H1 (cell line): ENCODE measurements at regions not wholly inside any gene's neighbourhood (a gene's known extent, or its start where the extent isn't known, plus 50 kb on each side); places are given as distances from the start of the nearest gene placed in this dataset.

Source experiments
- CTCF ChIA-PET: fragments of 300-600 bp; sonication (Branson Sonifier 250); formaldehyde crosslinking; loops from one replicate; lab custom pipeline; 2021; ENCODE audit not compliant: partially characterized antibody; lab: Charles Lee
- POLR2A ChIA-PET: fragments of 300-600 bp; sonication (Branson Sonifier 250); formaldehyde crosslinking; loops from one replicate; lab custom pipeline; 2021; ENCODE audit warnings: inconsistent platforms; ENCODE audit not compliant: partially characterized antibody; lab: Charles Lee
- DNase-seq, 2 experiments: peaks; one replicate each; pipeline versions ENCODE4 v3.0.0 to v3.0.0-alpha.2; 2010 to 2022; ENCODE audit warnings: low spot score in 2 of 2, low read depth in 1 of 2, mixed read lengths in 1 of 2
- FAIRE-seq: peaks from 2 replicates; lab custom pipeline; 2011; peaks lifted over from hg19 to GRCh38; lab: Jason Lieb, UNC
- H2AFZ ChIP-seq: 2 replicates; pipeline ENCODE4 v1.8.1; 2012; ENCODE audit warnings: low read length, inconsistent platforms
- H2AK5ac ChIP-seq: 2 replicates; pipeline ENCODE4 v1.6.1; 2013; ENCODE audit warnings: low read depth, low read length
- H2BK120ac ChIP-seq: replicated peaks from 2 replicates; pipeline ENCODE3; 2013; ENCODE audit warnings: low read depth, low read length, inconsistent platforms
- H2BK12ac ChIP-seq: 2 replicates; pipeline ENCODE4 v1.6.1; 2013; ENCODE audit warnings: low read depth, low read length
- H2BK15ac ChIP-seq: 2 replicates; pipeline ENCODE4 v1.6.1; 2013; ENCODE audit warnings: low read length
- H2BK20ac ChIP-seq: 2 replicates; pipeline ENCODE4 v1.6.1; 2013; ENCODE audit warnings: low read length
- H2BK5ac ChIP-seq: 2 replicates; pipeline ENCODE4 v1.6.1; 2013; ENCODE audit warnings: low read depth, low read length
- H3K14ac ChIP-seq: 2 replicates; pipeline ENCODE4 v1.6.1; 2013; ENCODE audit warnings: inconsistent platforms; ENCODE audit not compliant: insufficient read length
- H3K18ac ChIP-seq: 2 replicates; pipeline ENCODE4 v1.6.1; 2013; ENCODE audit warnings: low read length; ENCODE audit errors: extremely low read depth
- H3K23ac ChIP-seq: 2 replicates; pipeline ENCODE4 v1.6.1; 2013; ENCODE audit warnings: inconsistent platforms; ENCODE audit not compliant: insufficient read length
- H3K23me2 ChIP-seq: 2 replicates; pipeline ENCODE4 v1.6.1; 2013; ENCODE audit warnings: low read depth, low read length
- H3K27ac ChIP-seq: 2 replicates; pipeline ENCODE4 v1.6.1; 2011; ENCODE audit warnings: low read depth, low read length, inconsistent platforms
- H3K27me3 ChIP-seq, 4 experiments: replicated peaks in 1 of 4; 1 replicate in 1 of 4; 2 replicates in 3 of 4; pipeline versions ENCODE4 v1.6.1 to v1.8.1; 2011 to 2013; ENCODE audit warnings: low read length in 3 of 4, mild to moderate bottlenecking in 3 of 4, inconsistent platforms in 2 of 4, mixed read lengths in 2 of 4, moderate library complexity in 1 of 4; ENCODE audit not compliant: control insufficient read depth in 3 of 4, insufficient read depth in 3 of 4; ENCODE audit errors: extremely low read depth in 1 of 4
- H3K36me3 ChIP-seq, 4 experiments: 2 replicates each; pipeline versions ENCODE4 v1.6.1 to v1.8.1; 2011 to 2013; ENCODE audit warnings: mild to moderate bottlenecking in 4 of 4, low read length in 3 of 4, moderate library complexity in 2 of 4, control low read depth in 1 of 4, inconsistent platforms in 1 of 4; ENCODE audit not compliant: insufficient read depth in 4 of 4, control insufficient read depth in 2 of 4
- H3K4ac ChIP-seq: replicated peaks from 2 replicates; pipeline ENCODE3; 2013; ENCODE audit warnings: low read length, low read depth, mixed read lengths, inconsistent platforms; ENCODE audit not compliant: insufficient read length
- H3K4me1 ChIP-seq, 4 experiments: replicated peaks in 1 of 4; 1 replicate in 1 of 4; 2 replicates in 3 of 4; pipeline versions ENCODE4 v1.6.1 to v1.8.1; 2011 to 2013; ENCODE audit warnings: low read length in 3 of 4, inconsistent platforms in 2 of 4, mixed read lengths in 1 of 4; ENCODE audit not compliant: insufficient read depth in 4 of 4, control insufficient read depth in 3 of 4
- H3K4me2 ChIP-seq, 2 experiments: 2 replicates each; pipeline versions ENCODE4 v1.6.1 to v1.8.1; 2011 to 2013; ENCODE audit warnings: low read depth in 2 of 2, low read length in 2 of 2, control low read depth in 1 of 2, inconsistent platforms in 1 of 2, mild to moderate bottlenecking in 1 of 2; ENCODE audit not compliant: insufficient read depth in 1 of 2
- H3K4me3 ChIP-seq, 4 experiments: fragments of 200-600, 300-600 bp in 1 of 4; sonication (generic), shearing (Covaris generic), sonication (Bioruptor Twin) in 1 of 4; 2 replicates each; pipeline versions ENCODE4 v1.5.1 to v1.8.1; 2011 to 2016; ENCODE audit warnings: low read length in 4 of 4, low read depth in 3 of 4, control low read depth in 2 of 4, inconsistent platforms in 2 of 4, mild to moderate bottlenecking in 2 of 4, mixed read lengths in 1 of 4, moderate library complexity in 1 of 4; ENCODE audit not compliant: insufficient read depth in 2 of 4; ENCODE audit errors: extremely low read depth in 1 of 4
- H3K56ac ChIP-seq: replicated peaks from 2 replicates; pipeline ENCODE3; 2013; ENCODE audit warnings: low read depth, mild to moderate bottlenecking, mixed read lengths, low read length, inconsistent platforms; ENCODE audit not compliant: insufficient read length
- H3K79me1 ChIP-seq: 2 replicates; pipeline ENCODE4 v1.6.1; 2013; ENCODE audit warnings: low read depth, low read length, control low read depth
- H3K79me2 ChIP-seq, 2 experiments: 2 replicates each; pipeline versions ENCODE4 v1.6.1 to v1.8.1; 2012 to 2013; ENCODE audit warnings: low read length in 2 of 2, mild to moderate bottlenecking in 2 of 2, inconsistent platforms in 1 of 2; ENCODE audit not compliant: insufficient read depth in 2 of 2, control insufficient read depth in 1 of 2
- H3K9ac ChIP-seq, 4 experiments: replicated peaks in 1 of 4; 1 replicate in 1 of 4; 2 replicates in 3 of 4; pipeline versions ENCODE4 v1.6.1 to v1.8.1; 2011 to 2013; ENCODE audit warnings: low read depth in 3 of 4, low read length in 3 of 4, control low read depth in 2 of 4, mild to moderate bottlenecking in 2 of 4, moderate library complexity in 2 of 4, inconsistent platforms in 1 of 4; ENCODE audit errors: extremely low read depth in 1 of 4
- H3K9me3 ChIP-seq, 2 experiments: 2 replicates each; pipeline versions ENCODE4 v1.6.1 to v1.8.1; 2012 to 2013; ENCODE audit warnings: mild to moderate bottlenecking in 2 of 2, moderate library complexity in 2 of 2, control low read depth in 1 of 2, inconsistent platforms in 1 of 2, low read depth in 1 of 2, low read length in 1 of 2, mixed read lengths in 1 of 2; ENCODE audit not compliant: insufficient read depth in 2 of 2
- H4K20me1 ChIP-seq, 2 experiments: replicated peaks in 1 of 2; 2 replicates each; pipeline versions ENCODE3 to v1.8.1; 2011 to 2013; ENCODE audit warnings: inconsistent platforms in 2 of 2, low read length in 2 of 2, mild to moderate bottlenecking in 1 of 2; ENCODE audit not compliant: insufficient read depth in 2 of 2, control insufficient read depth in 1 of 2
- H4K5ac ChIP-seq: 2 replicates; pipeline ENCODE4 v1.6.1; 2013; ENCODE audit warnings: low read length, low read depth, mixed read lengths, inconsistent platforms; ENCODE audit not compliant: insufficient read length
- H4K8ac ChIP-seq: 2 replicates; pipeline ENCODE4 v1.8.0; 2013; ENCODE audit warnings: mild to moderate bottlenecking, moderate library complexity, low read length, inconsistent platforms; ENCODE audit not compliant: insufficient read depth; ENCODE audit errors: extremely low read depth
- H4K91ac ChIP-seq: replicated peaks from 2 replicates; pipeline ENCODE3; 2013; ENCODE audit warnings: low read length, mixed read lengths, inconsistent platforms; ENCODE audit not compliant: insufficient read length
- CBX8 ChIP-seq: fragments of 300-800, 300-1000 bp; sonication (generic); IDR thresholded peaks from 2 replicates; pipeline ENCODE4 v1.7.1; 2016; ENCODE audit warnings: low read depth, low read length, borderline replicate concordance
- GABPA ChIP-seq: IDR thresholded peaks from 2 replicates; pipeline ENCODE4 v1.6.1; 2011; ENCODE audit warnings: mild to moderate bottlenecking, low read length, moderate library complexity, borderline replicate concordance; ENCODE audit not compliant: insufficient read depth
- HDAC6 ChIP-seq: IDR thresholded peaks from one replicate; pipeline ENCODE4 v1.7.1; 2012; ENCODE audit warnings: low read depth, mild to moderate bottlenecking, inconsistent platforms, low read length, moderate library complexity
- JUND ChIP-seq: IDR thresholded peaks from 2 replicates; pipeline ENCODE4 v1.6.1; 2011; ENCODE audit warnings: mild to moderate bottlenecking, improper control_type of control experiment, low read length
- PHF8 ChIP-seq: fragments of 200-600 bp; sonication (generic); conservative IDR thresholded peaks from 2 replicates; pipeline ENCODE4 v1.7.1; 2012; ENCODE audit warnings: low read depth, mild to moderate bottlenecking, inconsistent platforms, low read length, moderate library complexity
- POLR2A ChIP-seq, 2 experiments: IDR thresholded peaks; 1 replicate in 1 of 2; 2 replicates in 1 of 2; pipeline ENCODE4 v1.6.1; 2011; ENCODE audit warnings: low read depth in 2 of 2, low read length in 2 of 2, mild to moderate bottlenecking in 2 of 2; ENCODE audit errors: control extremely low read depth in 1 of 2
- SIRT6 ChIP-seq: IDR thresholded peaks from one replicate; pipeline ENCODE4 v1.7.1; 2012; ENCODE audit warnings: low read length, inconsistent platforms
- SIX5 ChIP-seq: IDR thresholded peaks from 2 replicates; pipeline ENCODE4 v1.6.1; 2011; ENCODE audit warnings: mild to moderate bottlenecking, low read depth, low read length
- SP1 ChIP-seq: IDR thresholded peaks from 2 replicates; pipeline ENCODE4 v1.6.1; 2011; ENCODE audit warnings: low read depth, low read length
- SP2 ChIP-seq: IDR thresholded peaks from 2 replicates; pipeline ENCODE4 v1.6.1; 2012; ENCODE audit warnings: mild to moderate bottlenecking, low read length, inconsistent platforms
- TAF7 ChIP-seq: optimal IDR thresholded peaks from 2 replicates; pipeline ENCODE3; 2011; ENCODE audit warnings: low read depth, mild to moderate bottlenecking, inconsistent platforms, low read length, moderate library complexity, borderline replicate concordance
- TCF12 ChIP-seq: IDR thresholded peaks from 2 replicates; pipeline ENCODE4 v1.6.1; 2011; ENCODE audit warnings: low read depth, mild to moderate bottlenecking, low read length
- whole genome bisulfite sequencing, 2 experiments: shearing (Covaris generic) in 1 of 2; methylation state at CpG; one replicate each; pipeline versions ENCODE4 v1.1.6 to v1.1.7; 2013 to 2015; ENCODE audit warnings: low lambda C conversion rate in 2 of 2, mixed read lengths in 2 of 2, inconsistent platforms in 1 of 2, low coverage in 1 of 2, missing lambda C conversion rate in 1 of 2; ENCODE audit not compliant: insufficient replicate concordance in 2 of 2, insufficient coverage in 1 of 2, insufficient read length in 1 of 2; ENCODE audit errors: extremely low coverage in 1 of 2, missing lambda C conversion rate in 1 of 2; 5-methylcytosine and 5-hydroxymethylcytosine counted together

- H2BK20ac ChIP-seq = no peak overlapping the region
- no peak overlapping the region for H2BK12ac ChIP-seq
- no peak overlapping the region for H2AFZ ChIP-seq
- H3K27me3 ChIP-seq = no peaks in the 10 kb centered on the region
- no peak overlapping the region for H2BK120ac ChIP-seq
- H3K9me3 ChIP-seq = peaks cover 5% of the 10 kb centered on the region in 2 experiments; a peak in 3 of 4 replicates
- FAIRE-seq = no peak
- H3K9ac ChIP-seq = no peak overlapping the region
- DNase-seq = no peak
- no peak overlapping the region for H4K8ac ChIP-seq
- H3K23me2 ChIP-seq = no peaks in the 10 kb centered on the region; the same call in 1 of the 2 replicates
- POLR2A ChIA-PET = no interaction called here
- CTCF ChIA-PET = no interaction called here
- no peak overlapping the region for H3K4me2 ChIP-seq
- no peak overlapping the region for H4K91ac ChIP-seq
- no peak overlapping the region for H3K18ac ChIP-seq
- H4K5ac ChIP-seq = no peak overlapping the region
- H2BK5ac ChIP-seq = no peak overlapping the region
- no peak overlapping the region for H3K14ac ChIP-seq
- H3K4ac ChIP-seq = no peak overlapping the region
- H3K56ac ChIP-seq = no peak overlapping the region
- no peak overlapping the region for H3K23ac ChIP-seq
- no peaks in the 10 kb centered on the region for H3K79me1 ChIP-seq
- H3K4me1 ChIP-seq = no peaks in the 10 kb centered on the region
- H2AK5ac ChIP-seq = no peak overlapping the region
- peaks cover 0 to 4% (median 0%) of the 10 kb centered on the region in 4 experiments; a peak in 2 of 8 replicates for H3K36me3 ChIP-seq
- no peak overlapping the region for H2BK15ac ChIP-seq
- WGBS, 2 experiments = 86% methylated on average over 7 of the region's 7 CpGs; no CpG with 5 or more reads in 1 of the 2 experiments
- no peak overlapping the region for H3K27ac ChIP-seq
- H3K79me2 ChIP-seq = no peaks in the 10 kb centered on the region
- H3K4me3 ChIP-seq = no peak overlapping the region
- no peaks in the 10 kb centered on the region for H4K20me1 ChIP-seq
- TF ChIP-seq SIX5 (no peak), JUND (no peak), SP2 (no peak), PHF8 (no peak), SP1 (no peak), GABPA (no peak), HDAC6 (no peak), TAF7 (no peak), TCF12 (no peak), POLR2A (IDR thresholded peaks at IDR 0.05; ENCODE audit: control extremely low read depth in 1 of 2, low read depth in 2 of 2, low read length in 2 of 2) (no peak), SIRT6 (no peak), CBX8 (no peak)
Measured at GRCh38 chr18:25538175-25538922, 186.4 kb upstream of the ZNF521 start.
